NCI-H446 (cell line): ENCODE measurements at regions not wholly inside any gene's neighbourhood (a gene's known extent, or its start where the extent isn't known, plus 50 kb on each side); places are given as distances from the start of the nearest gene placed in this dataset.
"Not testable (repeated sequence)": the region's sequence is repeated elsewhere in the genome, so short reads cannot be mapped to it uniquely, and the experiment has no call there.

Experiments
- DNase-seq, 2 experiments: peaks; one replicate each; lab custom pipeline; 2025; lab: John Stamatoyannopoulos, UW

GRCh38 chr17:14547016-14547415, 246.1 kb downstream of the HS3ST3B1 start:
- no peak for DNase-seq

GRCh38 chr17:14545156-14545906, 244.4 kb downstream of the HS3ST3B1 start:
- no peak for DNase-seq

- DNase-seq, result no peak
These were observed 240.8 kb downstream of the HS3ST3B1 start for GRCh38 chr17:14541714-14542113.

- DNase-seq, result no peak
These were observed 238.9 kb downstream of the HS3ST3B1 start for GRCh38 chr17:14539801-14540200.

GRCh38 chr17:14532242-14532641, 231.4 kb downstream of the HS3ST3B1 start:
- DNase-seq, result not testable (repeated sequence)

- no peak for DNase-seq
These were observed 224.9 kb downstream of the HS3ST3B1 start for GRCh38 chr17:14525551-14526455.

- DNase-seq, result no peak
These were observed 222.0 kb downstream of the HS3ST3B1 start for GRCh38 chr17:14522795-14523387.

GRCh38 chr17:14518919-14519318, 218.0 kb downstream of the HS3ST3B1 start:
- DNase-seq, result not testable (repeated sequence)

- DNase-seq, result no peak
These were observed 214.1 kb downstream of the HS3ST3B1 start for GRCh38 chr17:14514973-14515372.

GRCh38 chr17:14513835-14514234, 213.0 kb downstream of the HS3ST3B1 start:
- no peak for DNase-seq

GRCh38 chr17:14510136-14510535, 209.3 kb downstream of the HS3ST3B1 start:
- no peak for DNase-seq

GRCh38 chr17:14508156-14508555, 207.3 kb downstream of the HS3ST3B1 start:
- no peak for DNase-seq

- DNase-seq, result no peak
These were observed 205.5 kb downstream of the HS3ST3B1 start for GRCh38 chr17:14506364-14506763.

- DNase-seq, result no peak
These were observed 204.7 kb downstream of the HS3ST3B1 start for GRCh38 chr17:14505606-14506005.

GRCh38 chr17:14499976-14500375, 199.1 kb downstream of the HS3ST3B1 start:
- DNase-seq, result no peak

GRCh38 chr17:14498812-14499211, 197.9 kb downstream of the HS3ST3B1 start:
- no peak for DNase-seq

- no peak for DNase-seq
These were observed 193.3 kb downstream of the HS3ST3B1 start for GRCh38 chr17:14494161-14494560.

- no peak for DNase-seq
These were observed 189.1 kb downstream of the HS3ST3B1 start for GRCh38 chr17:14489986-14490385.

- DNase-seq, result no peak
These were observed 188.2 kb downstream of the HS3ST3B1 start for GRCh38 chr17:14488958-14489550.

GRCh38 chr17:14487068-14487467, 186.2 kb downstream of the HS3ST3B1 start:
- DNase-seq, result no peak

GRCh38 chr17:14482715-14483114, 181.8 kb downstream of the HS3ST3B1 start:
- DNase-seq, result no peak

GRCh38 chr17:14481664-14482063, 180.8 kb downstream of the HS3ST3B1 start:
- DNase-seq, result no peak
